HG02981 (cell line): ENCODE measurements at regions not wholly inside any gene's neighbourhood (a gene's known extent, or its start where the extent isn't known, plus 50 kb on each side); places are given as distances from the start of the nearest gene placed in this dataset.
A peak's percentile ranks its signal among the peaks of the same experiment; 100 is the strongest.
"Not testable (repeated sequence)": the region's sequence is repeated elsewhere in the genome, so short reads cannot be mapped to it uniquely, and the experiment has no call there.

Experiments used
- ATAC-seq: cut with Tn5 transposase; IDR thresholded peaks from one replicate; pipeline ENCODE4 v1.9.1; 2021; ENCODE audit warnings: mild to moderate bottlenecking, moderate library complexity; ENCODE audit not compliant: unreplicated experiment

DNA sequence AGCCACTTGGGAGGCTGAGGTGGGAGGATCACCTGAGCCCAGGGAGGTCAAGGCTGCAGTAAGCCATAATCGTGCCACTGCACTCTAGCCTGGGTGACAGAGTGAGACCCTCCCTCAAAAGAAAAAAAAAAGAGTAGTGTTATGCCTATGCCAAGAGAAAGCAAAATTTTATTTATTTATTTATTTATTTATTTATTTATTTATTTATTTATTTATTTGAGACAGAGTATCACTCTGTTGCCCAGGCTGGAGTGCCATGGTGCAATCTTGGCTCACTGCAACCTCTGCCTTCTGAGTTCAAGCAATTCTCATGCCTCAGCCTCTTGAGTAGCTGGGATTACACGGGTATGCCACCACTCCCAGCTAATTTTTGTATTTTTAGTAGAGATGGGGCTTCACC, 72.6 kb upstream of the RAPGEF2 start:
- ATAC-seq: not testable (repeated sequence)

GRCh38 chr4:159035570-159035969, 67.3 kb upstream of the RAPGEF2 start:
- peak; percentile 54 for ATAC-seq

GRCh38 chr4:159038536-159038935, 64.3 kb upstream of the RAPGEF2 start:
- ATAC-seq: no peak

- no peak for ATAC-seq
Measured at GRCh38 chr4:159041054-159042034, 61.5 kb upstream of the RAPGEF2 start.

DNA sequence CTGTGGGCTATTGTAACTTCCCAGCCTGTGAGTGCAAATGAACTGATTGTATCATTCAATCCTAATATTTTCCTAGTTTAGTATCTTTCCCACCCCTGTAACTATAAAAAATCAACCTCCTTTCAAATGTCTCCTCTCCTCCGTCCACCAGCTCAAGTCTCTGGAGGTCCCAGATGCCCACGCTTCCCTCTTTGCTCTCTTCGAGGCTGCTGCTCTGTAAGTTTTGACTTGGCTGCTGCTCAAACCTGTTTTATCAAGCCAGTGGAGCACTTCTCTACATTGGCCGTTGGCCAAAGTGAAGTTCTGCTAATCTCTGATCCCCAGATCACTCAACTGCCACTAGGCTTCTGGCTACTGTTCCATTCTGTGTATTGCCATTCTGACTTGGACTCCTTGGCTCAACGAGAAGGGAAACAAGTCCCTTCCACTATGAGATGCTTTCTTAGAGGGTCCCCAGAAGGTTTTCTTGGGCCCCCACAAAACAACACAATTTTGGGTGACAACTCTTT, 60.7 kb upstream of the RAPGEF2 start:
- ATAC-seq: peak; percentile 49

DNA sequence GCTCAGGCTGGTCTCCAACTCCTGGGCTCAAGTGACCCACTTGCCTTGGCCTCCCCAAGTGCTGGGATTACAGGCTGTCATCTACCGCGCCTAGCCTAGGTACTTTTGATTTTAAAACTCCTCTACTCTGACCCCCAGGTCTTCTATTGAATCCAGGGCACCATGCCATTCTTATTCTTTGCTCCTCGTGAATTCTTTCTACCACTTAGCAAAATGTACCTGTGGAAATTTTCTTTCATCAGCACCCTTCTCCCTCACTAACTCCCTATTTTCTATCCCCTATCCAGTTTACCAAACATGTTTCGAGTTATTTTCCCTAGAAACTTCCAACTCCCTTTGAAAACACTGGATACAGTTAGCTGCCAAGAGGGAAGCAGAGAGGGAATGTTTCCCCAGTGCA, 60.0 kb upstream of the RAPGEF2 start:
- ATAC-seq: no peak

DNA sequence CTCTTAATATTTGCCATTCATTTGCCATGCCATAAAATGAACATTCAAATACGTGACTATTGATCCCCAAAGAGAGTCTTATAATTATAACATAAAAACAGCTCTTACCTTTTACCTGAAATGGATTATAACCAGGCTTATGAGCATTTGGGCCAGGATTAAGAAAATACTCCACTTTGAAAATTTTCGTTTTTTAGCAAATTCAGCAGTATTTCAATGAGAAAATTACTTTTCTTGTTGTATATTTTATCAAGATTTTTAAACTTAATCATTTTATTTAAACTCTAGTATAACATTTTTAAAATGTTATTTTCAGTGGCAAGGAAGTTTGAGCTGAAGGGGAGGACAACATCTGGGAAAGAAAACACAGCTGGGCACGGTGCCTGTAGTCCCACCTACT, 59.0 kb upstream of the RAPGEF2 start:
- no peak for ATAC-seq

GRCh38 chr4:159045321-159045720, 57.6 kb upstream of the RAPGEF2 start:
- no peak for ATAC-seq

DNA sequence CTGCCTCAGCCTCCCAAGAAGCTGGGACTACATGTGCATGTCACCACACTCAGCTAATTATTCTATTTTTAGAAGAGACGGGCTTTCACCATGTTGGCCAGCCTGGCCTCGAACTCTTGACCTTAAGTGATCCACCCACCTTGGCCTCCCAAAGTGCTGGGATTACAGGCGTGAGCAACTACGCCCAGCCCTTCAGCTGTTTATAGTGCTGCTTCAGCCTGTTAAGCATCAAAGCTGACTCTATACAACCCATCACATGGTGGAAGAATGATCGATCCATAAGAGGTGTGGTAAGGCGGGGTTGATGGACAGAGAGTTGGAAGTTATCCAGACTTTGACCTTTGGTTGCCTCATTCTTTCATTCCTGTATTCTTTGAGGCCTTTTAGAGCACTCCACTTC, 56.2 kb upstream of the RAPGEF2 start:
- ATAC-seq: no peak

- no peak for ATAC-seq
Measured at GRCh38 chr4:159047478-159048165, 55.3 kb upstream of the RAPGEF2 start.

DNA sequence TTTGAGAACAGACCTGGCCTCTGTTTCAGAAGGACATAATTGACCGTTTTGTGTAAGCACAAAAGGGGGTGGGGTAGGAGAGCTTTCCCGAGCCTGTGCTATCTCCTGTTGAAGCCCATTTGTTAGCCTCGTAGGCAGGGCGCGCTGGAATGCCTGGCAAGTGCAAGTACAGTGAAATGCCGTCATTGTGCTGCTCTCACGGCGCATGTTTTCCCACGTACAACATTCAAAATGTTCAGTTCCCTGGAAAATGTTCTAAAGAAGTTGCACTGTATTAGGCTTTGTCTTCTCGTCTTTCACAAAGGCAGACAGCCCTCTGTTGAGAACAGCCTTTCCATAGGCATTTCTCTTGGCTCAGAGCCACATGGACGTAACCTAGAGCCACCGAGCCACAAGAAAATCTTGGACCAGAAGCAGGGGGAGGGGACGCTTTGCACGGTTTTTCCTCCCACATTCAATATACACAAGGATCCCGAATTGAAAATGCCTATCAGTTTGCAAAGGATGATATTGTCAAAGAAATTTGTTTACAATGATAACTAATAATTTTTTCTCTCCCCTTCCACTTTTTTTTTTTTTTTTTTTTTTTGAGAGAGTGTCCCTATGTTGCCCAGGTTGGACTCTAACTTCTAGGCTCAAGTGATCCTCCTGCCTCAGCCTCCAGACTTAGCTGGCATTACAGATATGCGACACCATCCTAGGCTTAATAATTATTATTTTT, 54.6 kb upstream of the RAPGEF2 start:
- ATAC-seq: no peak

- no peak for ATAC-seq
Measured at GRCh38 chr4:159049780-159050375, 53.0 kb upstream of the RAPGEF2 start.

DNA sequence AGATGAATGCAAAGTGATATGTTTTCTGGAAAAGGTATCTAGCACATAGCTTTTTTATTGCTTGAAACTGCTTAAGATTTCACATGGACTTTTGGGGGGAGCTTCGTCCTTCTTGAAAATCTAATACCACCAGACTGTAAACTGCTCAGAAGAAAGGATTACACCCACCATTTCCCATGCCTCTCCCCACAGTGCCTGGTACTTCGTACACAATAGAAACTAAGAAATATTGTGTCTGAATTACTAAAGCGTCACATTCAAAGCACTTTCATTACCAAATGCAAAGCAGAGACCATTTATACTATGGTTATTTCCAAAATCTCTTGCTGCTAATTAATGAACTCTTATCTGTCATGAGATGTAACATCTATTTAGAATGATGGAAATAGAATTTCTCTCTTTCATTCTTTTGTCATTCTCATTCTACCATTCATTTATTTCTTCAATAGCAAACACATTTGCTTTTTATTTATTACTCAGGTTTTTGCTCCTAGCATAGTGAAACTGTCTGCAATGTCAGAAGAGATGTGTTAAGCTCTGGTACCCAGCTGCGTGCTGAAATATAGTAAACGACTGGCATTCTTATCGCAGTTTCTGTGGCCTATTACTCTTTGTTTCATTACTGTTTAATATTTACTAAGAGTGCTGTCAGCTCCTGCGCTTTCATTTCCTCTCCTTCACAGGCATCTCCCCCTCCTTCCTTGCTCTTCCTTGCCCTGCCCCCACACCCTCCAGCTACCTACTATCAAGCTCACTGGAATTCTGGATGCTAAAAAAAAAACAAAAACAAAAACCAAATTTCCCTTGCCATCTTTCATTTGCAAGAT, 51.4 kb upstream of the RAPGEF2 start:
- ATAC-seq: peak; percentile 84

DNA sequence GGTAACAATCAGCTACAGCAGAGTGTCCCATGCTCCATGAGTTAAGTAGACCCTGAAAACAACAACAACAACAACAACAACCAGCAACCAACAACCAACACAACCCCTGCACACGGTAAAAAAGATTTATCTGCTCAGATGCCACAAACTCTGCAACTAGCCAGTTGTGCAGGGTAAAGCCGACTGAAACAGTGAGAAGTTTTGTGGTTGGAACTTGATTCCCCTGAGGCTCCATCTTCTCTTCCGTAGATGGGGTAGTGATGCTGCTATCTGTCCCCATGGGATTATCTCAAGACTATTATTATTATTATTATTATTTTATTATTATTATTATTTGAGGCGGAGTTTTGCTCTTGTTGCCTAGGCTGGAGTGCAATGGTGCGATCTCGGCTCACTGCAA, 50.6 kb upstream of the RAPGEF2 start:
- peak; percentile 59 for ATAC-seq
